Neural cell (in vitro differentiated cells): ENCODE measurements at regions not wholly inside any gene's neighbourhood (a gene's known extent, or its start where the extent isn't known, plus 50 kb on each side); places are given as distances from the start of the nearest gene placed in this dataset.

ENCODE experiments used
- H2AFZ ChIP-seq: fragments of 200-600, 300-800 bp; sonication (generic), shearing (Covaris generic); 2 replicates; pipeline ENCODE4 v1.6.0; 2014; ENCODE audit warnings: low read depth, mild to moderate bottlenecking, antibody characterized with exemption, low read length, moderate library complexity
- H3F3A ChIP-seq: fragments of 200-600 bp; shearing (Covaris generic); 2 replicates; pipeline ENCODE4 v1.6.1; 2016; ENCODE audit warnings: mild to moderate bottlenecking, moderate library complexity, mixed read lengths, antibody characterized with exemption, low read length; ENCODE audit not compliant: insufficient read depth, poor library complexity, severe bottlenecking
- H3K27ac ChIP-seq: fragments of 200-600, 300-800 bp; sonication (generic), shearing (Covaris generic); 2 replicates; pipeline ENCODE4 v1.5.1; 2014; ENCODE audit warnings: mild to moderate bottlenecking, low read length, moderate library complexity
- H3K27me3 ChIP-seq: fragments of 300-800, 200-600 bp; sonication (generic), shearing (Covaris generic); 2 replicates; pipeline ENCODE4 v1.6.0; 2014; ENCODE audit warnings: mild to moderate bottlenecking, low read depth, low read length, moderate library complexity; ENCODE audit not compliant: insufficient read depth
- H3K36me3 ChIP-seq: fragments of 300-800, 200-600 bp; sonication (generic), shearing (Covaris generic); 2 replicates; pipeline ENCODE4 v1.5.1; 2014; ENCODE audit warnings: mild to moderate bottlenecking, antibody characterized with exemption, low read length, moderate library complexity; ENCODE audit not compliant: insufficient read depth
- H3K4me2 ChIP-seq: fragments of 300-800, 200-600 bp; sonication (generic), shearing (Covaris generic); 2 replicates; pipeline ENCODE4 v1.6.0; 2014; ENCODE audit warnings: mild to moderate bottlenecking, low read length
- H3K4me3 ChIP-seq: fragments of 300-800, 200-600 bp; sonication (generic), shearing (Covaris generic); 2 replicates; pipeline ENCODE4 v1.5.1; 2014; ENCODE audit warnings: mild to moderate bottlenecking, low read length, moderate library complexity
- H3K79me2 ChIP-seq: fragments of 200-600 bp; shearing (Covaris generic); replicated peaks from 2 replicates; pipeline ENCODE4 v1.6.0; 2014; ENCODE audit warnings: mild to moderate bottlenecking, low read length, moderate library complexity; ENCODE audit not compliant: insufficient read depth
- H3K9ac ChIP-seq: fragments of 300-800, 200-600 bp; sonication (generic), shearing (Covaris generic); 2 replicates; pipeline ENCODE4 v1.6.1; 2016; ENCODE audit warnings: mild to moderate bottlenecking, low read length, mixed read lengths
- H3K9me2 ChIP-seq: fragments of 200-600 bp; shearing (Covaris generic); 2 replicates; pipeline ENCODE4 v1.6.1; 2016; ENCODE audit warnings: mild to moderate bottlenecking, low read length, mixed read lengths; ENCODE audit not compliant: insufficient read depth
- H3K9me3 ChIP-seq: fragments of 200-600, 300-800 bp; sonication (generic), shearing (Covaris generic); 2 replicates; pipeline ENCODE4 v1.6.1; 2016; ENCODE audit warnings: mild to moderate bottlenecking, mixed run types, low read length, moderate library complexity, mixed read lengths
- H4K20me1 ChIP-seq: fragments of 200-600 bp; shearing (Covaris generic); 2 replicates; pipeline ENCODE4 v1.6.1; 2016; ENCODE audit warnings: mild to moderate bottlenecking, mixed run types; ENCODE audit not compliant: insufficient read depth
- CTCF ChIP-seq: fragments of 450-650 bp; IDR thresholded peaks from 2 replicates; pipeline ENCODE4 v1.5.1; 2014; ENCODE audit warnings: antibody characterized with exemption, mild to moderate bottlenecking, moderate library complexity; ENCODE audit not compliant: poor library complexity, severe bottlenecking
- EP300 ChIP-seq: fragments of 450-650 bp; conservative IDR thresholded peaks from 2 replicates; pipeline ENCODE4 v1.6.1; 2014; ENCODE audit warnings: antibody characterized with exemption, mild to moderate bottlenecking, moderate library complexity; ENCODE audit not compliant: poor library complexity, severe bottlenecking
- EZH2 ChIP-seq: fragments of 200-600, 300-800 bp; shearing (Covaris generic), sonication (generic); IDR thresholded peaks from 2 replicates; pipeline ENCODE4 v1.6.1; 2014; ENCODE audit warnings: antibody characterized with exemption, low read length, borderline replicate concordance, mild to moderate bottlenecking; ENCODE audit not compliant: insufficient read depth, poor library complexity, severe bottlenecking
- MXI1 ChIP-seq: fragments of 450-650 bp; conservative IDR thresholded peaks from 2 replicates; pipeline ENCODE4 v1.6.1; 2014; ENCODE audit warnings: antibody characterized with exemption, mild to moderate bottlenecking; ENCODE audit not compliant: poor library complexity, severe bottlenecking
- POLR2AphosphoS5 ChIP-seq: IDR thresholded peaks from 2 replicates; pipeline ENCODE4 v1.6.1; 2012
- RAD21 ChIP-seq: fragments of 450-650 bp; conservative IDR thresholded peaks from 2 replicates; pipeline ENCODE4 v1.6.1; 2014; ENCODE audit warnings: antibody characterized with exemption, mild to moderate bottlenecking, moderate library complexity
- REST ChIP-seq: IDR thresholded peaks from 2 replicates; pipeline ENCODE4 v1.6.1; 2012; ENCODE audit warnings: borderline replicate concordance
- SMC3 ChIP-seq: fragments of 450-650 bp; conservative IDR thresholded peaks from 2 replicates; pipeline ENCODE4 v1.6.1; 2014; ENCODE audit warnings: antibody characterized with exemption, mild to moderate bottlenecking, moderate library complexity; ENCODE audit not compliant: poor library complexity
- TAF1 ChIP-seq: IDR thresholded peaks from 2 replicates; pipeline ENCODE4 v1.6.1; 2012; ENCODE audit warnings: low read depth

- no peak for TF ChIP-seq TAF1
- no peak for TF ChIP-seq POLR2AphosphoS5
- TF ChIP-seq REST, result no peak
- no peak for TF ChIP-seq EZH2
- no peak for TF ChIP-seq MXI1
- no peak for TF ChIP-seq RAD21
- TF ChIP-seq CTCF, result no peak
- Histone ChIP-seq H4K20me1 (no peaks in the 10 kb centered on the region), H3F3A (no peaks in the 10 kb centered on the region), H3K36me3 (no peaks in the 10 kb centered on the region), H3K9me2 (no peaks in the 10 kb centered on the region), H3K27me3 (no peaks in the 10 kb centered on the region), H2AFZ (no peak overlapping the region), H3K4me3 (no peak overlapping the region), H3K79me2 (no peaks in the 10 kb centered on the region), H3K4me2 (no peak overlapping the region), H3K9me3 (no peaks in the 10 kb centered on the region), H3K27ac (no peak overlapping the region), H3K9ac (no peak overlapping the region)
These were observed 109.5 kb downstream of the TAF11L14 start for GRCh38 chr5:17743580-17744435.

GRCh38 chr5:17748201-17748600, 113.9 kb downstream of the TAF11L14 start:
- H3K4me2 ChIP-seq, result no peak overlapping the region
- no peak overlapping the region for H2AFZ ChIP-seq
- no peaks in the 10 kb centered on the region for H3K9me3 ChIP-seq
- no peaks in the 10 kb centered on the region for H4K20me1 ChIP-seq
- no peaks in the 10 kb centered on the region for H3F3A ChIP-seq
- no peaks in the 10 kb centered on the region for H3K79me2 ChIP-seq
- TF ChIP-seq REST (no peak), CTCF (no peak), EP300 (no peak), POLR2AphosphoS5 (no peak), RAD21 (no peak), MXI1 (no peak), EZH2 (no peak), TAF1 (no peak), SMC3 (no peak)
- no peaks in the 10 kb centered on the region for H3K27me3 ChIP-seq
- H3K9me2 ChIP-seq, result no peaks in the 10 kb centered on the region
- H3K27ac ChIP-seq, result no peak overlapping the region
- H3K4me3 ChIP-seq, result no peak overlapping the region
- no peak overlapping the region for H3K9ac ChIP-seq
- H3K36me3 ChIP-seq, result no peaks in the 10 kb centered on the region
